ENCODE measurements at regions not wholly inside any gene's neighbourhood (a gene's known extent, or its start where the extent isn't known, plus 50 kb on each side); places are given as distances from the start of the nearest gene placed in this dataset.
"Not testable (repeated sequence)": the region's sequence is repeated elsewhere in the genome, so short reads cannot be mapped to it uniquely, and the experiment has no call there.

DNA sequence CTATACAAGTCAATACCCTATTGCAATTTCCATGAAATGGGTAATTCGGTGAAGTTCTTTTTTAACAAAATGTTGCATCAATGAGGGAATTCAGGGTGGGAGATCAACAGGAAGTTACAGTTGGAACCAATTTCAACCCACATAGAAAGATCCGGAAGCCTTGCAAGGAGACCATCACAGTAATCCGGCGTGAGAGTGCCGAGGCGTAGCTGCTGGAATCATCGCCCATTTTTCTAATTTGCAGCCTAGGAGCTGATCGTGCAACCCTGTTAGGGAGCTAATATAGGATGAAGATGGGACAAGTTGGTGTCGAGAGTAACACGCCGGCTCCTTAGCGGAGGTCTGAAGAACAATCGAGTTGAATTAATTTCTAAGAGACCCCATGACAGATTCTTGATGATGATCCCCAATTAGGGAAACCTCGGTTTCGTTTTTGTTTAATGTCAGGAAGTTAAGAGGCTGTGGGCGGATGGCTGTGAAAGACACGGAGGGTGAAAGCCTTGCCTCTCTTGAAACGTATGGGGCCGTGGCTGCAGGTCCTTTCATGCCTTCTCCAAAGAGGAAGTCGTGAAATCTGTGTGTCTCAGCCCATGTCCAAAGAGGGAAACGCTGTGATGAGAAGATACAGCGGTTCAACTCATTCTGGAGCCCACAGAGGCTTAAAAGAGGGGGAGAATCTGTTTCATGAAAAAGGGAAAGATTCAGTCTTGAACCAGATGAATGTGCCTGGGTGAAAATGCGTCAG, 51.2 kb upstream of the CARD11 start:
- no peak for DNase-seq

GRCh38 chr7:3097734-3098133, 54.1 kb upstream of the CARD11 start:
- DNase-seq, result no peak

DNA sequence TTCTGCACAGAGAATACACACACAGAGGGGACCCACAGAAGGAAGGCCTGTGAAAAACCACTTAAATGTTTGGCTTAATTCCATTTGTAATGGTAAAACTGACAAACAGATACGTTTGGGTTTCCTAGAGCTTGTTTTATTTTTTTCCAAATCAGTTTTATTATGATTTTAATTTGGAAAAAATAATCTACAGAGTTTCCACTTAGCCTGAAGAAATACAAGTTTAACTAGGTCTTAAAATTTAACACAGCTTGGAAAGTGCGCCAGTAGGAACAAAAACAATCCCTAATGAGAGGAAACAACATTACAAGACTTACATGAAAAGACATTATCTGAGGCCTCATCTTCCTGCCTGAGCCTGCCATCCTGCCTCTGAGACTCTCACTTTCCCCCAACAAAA, 58.5 kb upstream of the CARD11 start:
- DNase-seq, result no peak

DNA sequence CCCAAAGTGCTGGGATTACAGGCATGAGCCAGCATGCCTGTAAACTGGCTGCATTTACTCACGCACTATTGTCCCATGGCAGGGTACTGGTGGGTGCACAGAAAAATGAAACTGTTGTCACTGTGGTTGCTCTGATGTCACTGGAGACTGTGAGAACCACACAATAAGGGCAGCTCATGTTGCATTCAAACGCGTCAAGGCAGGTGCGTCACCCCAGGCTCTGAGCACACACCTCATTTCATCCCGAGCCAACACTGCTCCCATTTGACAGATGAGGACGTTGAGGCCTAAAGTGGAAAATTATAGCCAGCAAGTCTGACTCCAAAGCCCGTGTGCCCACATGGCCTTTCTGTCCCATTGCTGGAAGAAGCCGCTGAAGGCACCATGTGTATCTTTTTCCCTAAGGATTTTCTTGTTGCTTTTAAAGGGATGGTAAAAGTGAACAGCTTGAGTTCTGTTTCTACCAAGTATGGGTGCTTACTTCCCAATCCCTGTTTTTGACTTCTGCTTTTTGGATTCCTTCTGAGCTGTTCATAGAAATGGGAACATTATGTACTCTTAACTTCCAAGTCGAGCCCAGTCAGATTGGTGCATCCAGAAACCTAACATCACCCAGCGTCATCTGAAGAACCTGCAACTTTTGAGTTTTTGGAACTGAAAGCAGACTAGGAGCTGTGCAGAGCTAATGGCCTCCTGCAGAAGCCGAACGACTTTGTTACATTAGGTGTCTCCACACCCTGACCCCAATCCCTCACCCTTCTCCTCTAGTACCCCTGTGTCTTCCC, 60.1 kb upstream of the CARD11 start:
- DNase-seq, result no peak

DNA sequence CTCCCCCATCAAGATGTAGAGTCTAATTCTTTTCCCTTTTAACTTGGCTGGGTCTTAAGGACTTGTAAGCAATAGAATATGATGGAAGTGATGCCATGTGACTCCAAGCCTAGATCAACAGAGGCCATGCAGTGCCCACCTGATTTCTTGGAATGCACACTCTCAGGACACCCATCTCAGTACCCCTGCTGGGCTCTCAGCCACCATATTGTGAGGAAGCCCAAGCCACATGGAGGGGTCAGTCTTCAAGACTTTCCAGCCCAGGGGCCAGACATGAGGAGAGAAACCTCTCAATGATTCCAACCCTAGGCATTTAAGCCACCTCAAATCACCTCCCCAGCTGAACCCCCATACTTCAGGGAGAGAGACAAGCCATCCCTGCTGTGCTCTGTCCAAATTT, 62.2 kb upstream of the CARD11 start:
- DNase-seq, result no peak

GRCh38 chr7:3106361-3106826, 62.7 kb upstream of the CARD11 start:
- no peak for DNase-seq

GRCh38 chr7:3107228-3107763, 63.6 kb upstream of the CARD11 start:
- DNase-seq, result no peak

DNA sequence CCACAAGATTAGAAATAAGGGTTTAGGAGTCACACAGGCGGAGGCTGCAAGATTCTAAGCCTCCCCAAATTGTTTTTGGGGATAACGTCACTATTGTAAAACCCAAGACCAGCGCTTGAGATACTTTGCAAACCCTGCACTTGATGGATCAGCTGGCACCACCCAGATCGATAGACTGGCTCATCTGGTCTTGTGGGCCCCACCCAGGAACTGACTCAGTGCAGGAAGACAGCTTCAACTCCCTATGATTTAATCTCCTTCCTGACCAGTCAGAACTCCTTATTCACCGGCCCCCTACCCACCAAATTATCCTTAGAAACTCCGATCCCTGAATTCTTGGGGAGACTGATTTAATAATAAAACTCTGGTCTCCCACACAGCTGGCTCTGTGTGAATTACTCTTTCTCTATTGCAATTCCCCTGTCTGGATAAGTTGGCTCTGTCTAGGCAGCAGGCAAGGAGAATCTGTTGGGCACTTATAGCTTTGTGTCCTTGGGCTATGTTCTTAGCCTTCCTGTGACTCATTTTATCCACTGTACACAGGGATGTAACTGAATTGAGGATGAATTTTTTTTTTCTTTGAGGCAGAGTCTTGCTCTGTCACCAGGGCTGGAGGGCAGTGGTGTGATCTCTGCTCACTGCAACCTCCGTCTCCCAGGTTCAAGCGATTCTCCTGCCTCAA, 64.4 kb upstream of the CARD11 start:
- DNase-seq, result no peak

DNA sequence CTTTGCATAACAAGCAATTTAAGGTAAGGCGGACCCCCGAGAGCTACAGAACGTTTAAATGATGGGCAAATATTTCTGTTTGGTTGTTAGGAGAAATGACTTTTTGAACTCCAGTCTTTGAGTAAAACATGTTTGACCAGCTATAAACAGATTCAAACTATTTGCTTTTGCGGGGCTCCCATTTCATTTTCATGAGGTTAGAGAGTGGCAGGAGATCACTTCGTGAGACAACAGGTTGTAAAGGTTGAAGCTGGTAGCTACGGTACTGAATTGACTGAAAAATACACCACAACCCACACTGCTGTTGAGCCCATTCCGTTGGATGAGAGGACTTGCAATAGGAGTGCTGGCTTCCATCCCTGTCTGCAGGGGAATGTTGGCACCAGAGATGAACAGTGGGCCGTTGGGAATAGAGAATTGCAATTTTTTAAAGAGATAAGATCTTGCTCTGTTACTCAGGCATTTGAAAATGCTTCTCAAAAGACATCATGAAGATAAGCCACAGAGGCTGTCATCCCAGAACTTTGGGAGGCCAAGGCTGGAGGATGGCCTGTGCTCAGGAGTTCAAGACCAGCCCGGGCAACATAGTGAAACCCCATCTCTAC, 65.7 kb upstream of the CARD11 start:
- DNase-seq, result no peak

DNA sequence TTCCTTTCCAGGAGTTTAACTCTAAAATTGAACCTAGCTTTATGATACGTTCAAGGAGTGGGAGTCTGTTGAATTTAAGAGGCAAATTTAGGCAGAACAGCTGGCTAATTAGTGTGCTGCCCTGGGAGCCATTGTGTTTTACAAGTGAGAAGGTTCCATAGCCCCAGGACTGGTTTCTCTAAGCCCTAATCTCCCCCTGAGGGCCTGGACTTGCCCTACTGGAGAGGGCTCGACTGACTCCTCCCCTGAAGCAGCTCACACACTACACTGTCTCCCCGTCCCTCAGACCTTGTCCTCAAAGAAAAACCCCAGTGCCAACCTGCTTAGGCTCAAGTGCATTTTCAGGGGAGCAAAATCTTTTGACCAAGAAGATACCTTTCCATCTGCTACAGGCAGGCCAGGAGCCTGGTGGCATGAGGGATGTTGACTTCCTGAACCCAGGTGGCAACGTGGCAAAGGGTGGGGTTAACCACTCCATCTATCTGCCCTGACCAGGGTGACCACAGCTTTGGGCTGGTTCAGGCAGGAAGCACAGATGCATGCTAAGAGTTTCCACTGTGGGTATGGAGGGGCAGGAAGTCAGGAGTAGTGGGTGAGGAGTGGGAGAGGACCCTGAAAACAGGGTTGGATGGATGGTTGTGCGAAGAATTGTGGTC, 68.9 kb upstream of the CARD11 start:
- no peak for DNase-seq

- DNase-seq, result no peak
Observed at GRCh38 chr7:3114917-3115316, 71.2 kb upstream of the CARD11 start.

- DNase-seq, result no peak
Observed at GRCh38 chr7:3117081-3117480, 73.4 kb upstream of the CARD11 start.

DNA sequence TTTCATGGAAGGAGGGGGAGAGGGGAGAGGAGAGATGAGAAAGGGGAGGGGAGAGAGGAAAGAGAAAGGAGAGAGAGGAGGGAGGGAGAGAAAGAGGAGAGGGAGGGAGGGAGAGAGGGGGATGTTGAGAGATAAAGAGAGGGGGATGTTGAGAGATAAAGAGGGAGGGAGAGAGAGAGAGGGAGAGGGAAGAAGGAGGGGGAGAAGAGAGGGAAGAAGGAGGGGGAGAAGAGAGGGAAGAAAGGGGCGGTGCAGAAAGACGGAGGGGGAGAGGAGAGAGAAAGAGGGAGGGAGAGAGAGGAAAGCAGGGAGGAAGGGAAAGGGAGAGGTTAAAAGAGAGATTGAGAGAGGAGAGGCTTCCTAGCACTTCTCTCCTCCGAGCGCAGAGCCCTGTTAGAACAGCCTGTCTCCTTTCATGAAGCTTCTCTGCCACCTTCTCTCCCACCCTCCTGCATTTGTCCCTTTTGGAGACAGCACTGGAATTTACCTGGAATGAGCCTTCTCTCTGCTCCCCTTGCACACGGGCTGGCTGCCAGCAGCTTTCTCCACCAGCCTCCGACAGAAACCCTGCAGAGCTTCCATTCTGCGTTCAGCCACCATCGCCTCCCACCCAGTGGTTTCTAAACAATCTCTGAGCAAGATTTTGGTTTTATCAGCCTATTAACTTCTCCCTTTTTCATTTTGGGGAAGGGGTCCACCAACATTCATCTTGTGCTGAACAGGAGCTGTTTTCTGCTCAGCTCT, 74.0 kb upstream of the CARD11 start:
- no peak for DNase-seq

DNA sequence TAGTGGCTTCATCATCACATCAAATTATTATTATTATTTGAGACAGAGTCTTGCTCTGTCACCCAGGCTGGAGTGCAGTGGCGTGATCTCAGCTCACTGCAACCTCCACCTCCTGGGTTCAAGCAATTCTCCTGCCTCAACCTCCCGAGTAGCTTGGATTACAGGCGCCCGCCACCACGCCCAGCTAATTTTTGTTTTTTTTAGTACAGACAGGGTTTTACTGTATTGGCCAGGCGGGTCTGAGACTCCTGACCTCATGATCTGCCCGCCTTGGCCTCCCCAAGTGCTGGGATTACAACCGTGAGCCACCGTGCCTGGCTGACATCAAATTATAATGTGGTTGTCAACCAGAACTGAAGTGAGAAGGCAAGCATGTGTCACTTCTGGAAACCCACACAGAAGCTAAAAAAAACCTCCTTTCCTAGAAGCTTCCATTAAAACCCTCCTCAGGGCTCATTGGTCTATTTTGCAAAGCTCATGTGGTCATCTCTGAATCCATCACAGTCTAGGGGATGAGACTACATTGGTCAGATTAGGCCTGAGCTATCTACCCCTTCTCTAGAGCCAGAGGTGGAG, 75.8 kb upstream of the CARD11 start:
- DNase-seq, result not testable (repeated sequence)

GRCh38 chr7:3119963-3120362, 76.3 kb upstream of the CARD11 start:
- DNase-seq, result no peak

- no peak for DNase-seq
Observed at GRCh38 chr7:3120513-3120912, 76.8 kb upstream of the CARD11 start.

DNA sequence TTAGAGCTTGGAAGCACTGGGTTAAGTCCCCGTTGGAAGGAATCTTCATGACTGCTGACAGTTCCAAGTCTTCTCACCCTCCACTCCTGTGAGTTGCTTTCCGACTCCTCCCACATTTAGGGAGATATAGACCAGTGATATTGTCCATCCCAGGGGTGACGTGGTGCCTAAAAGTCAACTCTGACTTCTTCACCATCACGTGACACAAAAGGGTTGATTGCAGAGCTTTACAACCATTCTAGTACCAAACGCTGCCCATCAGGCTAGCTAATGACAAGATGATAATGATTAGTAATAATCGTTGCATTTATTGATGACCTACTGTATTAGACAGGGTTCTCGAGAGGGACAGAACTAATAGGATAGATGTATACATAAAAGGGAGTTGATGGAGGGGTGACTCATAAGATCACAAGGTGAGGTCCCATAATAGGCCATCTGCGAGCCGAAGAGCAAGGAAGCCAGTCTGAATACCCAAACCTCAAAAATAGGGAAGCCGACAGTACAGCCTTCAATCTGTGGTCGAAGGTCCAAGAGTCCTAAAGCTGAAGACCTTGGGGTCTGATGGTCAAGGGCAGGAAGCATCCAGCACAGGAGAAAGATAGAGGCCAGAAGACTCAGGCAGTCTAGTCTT, 85.3 kb upstream of the CARD11 start:
- no peak for DNase-seq

- no peak for DNase-seq
Observed at GRCh38 chr7:3133811-3134385, 90.2 kb upstream of the CARD11 start.

DNA sequence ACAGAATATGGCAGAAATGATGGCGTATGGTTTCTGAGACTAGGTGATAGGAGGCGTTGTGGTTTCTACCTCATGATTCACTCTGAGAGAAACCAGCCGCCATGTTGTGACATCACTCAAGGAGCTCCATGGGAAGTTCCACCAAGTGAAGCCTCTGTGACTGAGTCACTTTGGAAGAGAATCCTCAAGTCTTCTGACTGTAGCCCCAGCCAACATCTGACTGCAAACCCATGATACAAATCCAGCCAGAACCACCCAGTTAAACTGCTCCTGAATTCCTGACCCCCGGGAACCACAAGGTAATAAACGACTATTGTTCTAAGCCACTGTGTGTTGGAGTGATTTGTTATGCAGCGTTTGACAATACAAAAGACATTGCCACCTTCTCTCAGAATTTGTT, 91.1 kb upstream of the CARD11 start:
- no peak for DNase-seq

GRCh38 chr7:3135626-3136025, 92.0 kb upstream of the CARD11 start:
- no peak for DNase-seq

- DNase-seq, result no peak
Observed at GRCh38 chr7:3138206-3138605, 94.5 kb upstream of the CARD11 start.

Data from NCI-H2171 (cell line).